GM19397 (cell line): ENCODE measurements at regions not wholly inside any gene's neighbourhood (a gene's known extent, or its start where the extent isn't known, plus 50 kb on each side); places are given as distances from the start of the nearest gene placed in this dataset.
"Not testable (repeated sequence)": the region's sequence is repeated elsewhere in the genome, so short reads cannot be mapped to it uniquely, and the experiment has no call there.

Experiments used
- ATAC-seq: cut with Tn5 transposase; IDR thresholded peaks from one replicate; pipeline ENCODE4 v1.9.1; 2021; ENCODE audit warnings: mild to moderate bottlenecking, moderate library complexity; ENCODE audit not compliant: unreplicated experiment

GRCh38 chr5:99368726-99369125, 439.9 kb upstream of the CHD1 start:
- no peak for ATAC-seq

GRCh38 chr5:99355881-99356280, 427.1 kb upstream of the CHD1 start:
- ATAC-seq: no peak

- no peak for ATAC-seq
Measured at GRCh38 chr5:99349787-99350186, 421.0 kb upstream of the CHD1 start.

- no peak for ATAC-seq
Measured at GRCh38 chr5:99348597-99348996, 419.8 kb upstream of the CHD1 start.

- not testable (repeated sequence) for ATAC-seq
Measured at GRCh38 chr5:99339758-99340157, 411.0 kb upstream of the CHD1 start.

GRCh38 chr5:99334936-99335335, 406.1 kb upstream of the CHD1 start:
- no peak for ATAC-seq

- no peak for ATAC-seq
Measured at GRCh38 chr5:99331061-99331460, 402.3 kb upstream of the CHD1 start.

GRCh38 chr5:99320436-99320835, 391.6 kb upstream of the CHD1 start:
- ATAC-seq: no peak

- no peak for ATAC-seq
Measured at GRCh38 chr5:99317136-99317535, 388.3 kb upstream of the CHD1 start.

GRCh38 chr5:99316484-99316883, 387.7 kb upstream of the CHD1 start:
- no peak for ATAC-seq

GRCh38 chr5:99315413-99316183, 386.8 kb upstream of the CHD1 start:
- ATAC-seq: no peak

GRCh38 chr5:99314721-99315120, 385.9 kb upstream of the CHD1 start:
- no peak for ATAC-seq

GRCh38 chr5:99308131-99308530, 379.3 kb upstream of the CHD1 start:
- ATAC-seq: no peak

- no peak for ATAC-seq
Measured at GRCh38 chr5:99305045-99305580, 376.3 kb upstream of the CHD1 start.

- no peak for ATAC-seq
Measured at GRCh38 chr5:99285606-99286005, 356.8 kb upstream of the CHD1 start.

- ATAC-seq: no peak
Measured at GRCh38 chr5:99275128-99275527, 346.3 kb upstream of the CHD1 start.

- no peak for ATAC-seq
Measured at GRCh38 chr5:99272576-99272975, 343.8 kb upstream of the CHD1 start.

- no peak for ATAC-seq
Measured at GRCh38 chr5:99258819-99259218, 330.0 kb upstream of the CHD1 start.

GRCh38 chr5:99248066-99248465, 319.3 kb upstream of the CHD1 start:
- ATAC-seq: no peak

GRCh38 chr5:99247346-99247745, 318.5 kb upstream of the CHD1 start:
- no peak for ATAC-seq

GRCh38 chr5:99243111-99243510, 314.3 kb upstream of the CHD1 start:
- no peak for ATAC-seq

GRCh38 chr5:99239826-99240360, 311.1 kb upstream of the CHD1 start:
- ATAC-seq: no peak
